Activated CD8-positive, alpha-beta memory T cell treated with anti-CD3 and anti-CD28 coated beads, Interleukin-2, amount 50 U/mL, for 48 hours (primary cell): ENCODE measurements at regions not wholly inside any gene's neighbourhood (a gene's known extent, or its start where the extent isn't known, plus 50 kb on each side); places are given as distances from the start of the nearest gene placed in this dataset.
A peak's percentile ranks its signal among the peaks of the same experiment; 100 is the strongest.
"Not testable (repeated sequence)": the region's sequence is repeated elsewhere in the genome, so short reads cannot be mapped to it uniquely, and the experiment has no call there.

ENCODE experiments used
- DNase-seq: peaks from one replicate; pipeline ENCODE4 v3.0.0-alpha.2; 2020

GRCh38 chr2:8502316-8502715 is 179.5 kb upstream of the ID2 start:
- DNase-seq = no peak

GRCh38 chr2:8505311-8505920 is 176.4 kb upstream of the ID2 start:
- no peak for DNase-seq

- no peak for DNase-seq
These were observed 175.1 kb upstream of the ID2 start for GRCh38 chr2:8506746-8507145.

GRCh38 chr2:8508766-8509165 is 173.1 kb upstream of the ID2 start:
- DNase-seq = no peak

- DNase-seq = no peak
These were observed 172.2 kb upstream of the ID2 start for GRCh38 chr2:8509621-8510020.

GRCh38 chr2:8510055-8510454 is 171.8 kb upstream of the ID2 start:
- not testable (repeated sequence) for DNase-seq

- DNase-seq = no peak
These were observed 171.3 kb upstream of the ID2 start for GRCh38 chr2:8510519-8510918.

GRCh38 chr2:8511868-8512612 is 169.8 kb upstream of the ID2 start:
- no peak for DNase-seq

- DNase-seq = no peak
These were observed 168.1 kb upstream of the ID2 start for GRCh38 chr2:8513601-8514273.

GRCh38 chr2:8514274-8514662 is 167.6 kb upstream of the ID2 start:
- DNase-seq = no peak

GRCh38 chr2:8514796-8515758 is 166.8 kb upstream of the ID2 start:
- peak; percentile 77 for DNase-seq

- no peak for DNase-seq
These were observed 165.9 kb upstream of the ID2 start for GRCh38 chr2:8515864-8516533.

GRCh38 chr2:8517850-8518498 is 163.9 kb upstream of the ID2 start:
- DNase-seq = no peak

- no peak for DNase-seq
These were observed 162.7 kb upstream of the ID2 start for GRCh38 chr2:8518979-8519668.

- no peak for DNase-seq
These were observed 161.0 kb upstream of the ID2 start for GRCh38 chr2:8520791-8521344.

GRCh38 chr2:8522687-8523086 is 159.2 kb upstream of the ID2 start:
- no peak for DNase-seq

- no peak for DNase-seq
These were observed 157.5 kb upstream of the ID2 start for GRCh38 chr2:8524388-8524787.

- DNase-seq = no peak
These were observed 157.0 kb upstream of the ID2 start for GRCh38 chr2:8524823-8525222.

GRCh38 chr2:8525236-8525581 is 156.6 kb upstream of the ID2 start:
- no peak for DNase-seq

- DNase-seq = no peak
These were observed 156.1 kb upstream of the ID2 start for GRCh38 chr2:8525582-8526402.
